Panc1 (cell line): ENCODE measurements at regions not wholly inside any gene's neighbourhood (a gene's known extent, or its start where the extent isn't known, plus 50 kb on each side); places are given as distances from the start of the nearest gene placed in this dataset.

Experiments
- ATAC-seq: fragments of 200-7000 bp; cut with Tn5 transposase; 2 replicates; pipeline ENCODE4 v1.9.1; 2020; ENCODE audit warnings: mild to moderate bottlenecking, moderate library complexity
- BruUV-seq: library from RNA; stranded (reverse); fragments of 400-500 nt; replicated peaks from 2 replicates; lab custom pipeline; 2021; lab: Mats Ljungman, UMichigan
- CTCF ChIA-PET: fragments of 300-600 bp; sonication (Branson Sonifier 250); formaldehyde crosslinking; loops from one replicate; lab custom pipeline; 2022; ENCODE audit warnings: antibody characterized with exemption; lab: Charles Lee
- POLR2A ChIA-PET: fragments of 300-600 bp; sonication (Branson Sonifier 250); formaldehyde crosslinking; loops from one replicate; lab custom pipeline; 2022; ENCODE audit warnings: antibody characterized with exemption; lab: Charles Lee
- DNase-seq: peaks from one replicate; pipeline ENCODE4 v3.0.0-alpha.2; 2010; ENCODE audit warnings: low read depth, low spot score
- H3K27ac ChIP-seq: 2 replicates; pipeline ENCODE4 v1.5.1; 2011; ENCODE audit warnings: mild to moderate bottlenecking, low read length, inconsistent platforms
- H3K27me3 ChIP-seq: fragments of 200-500 bp; sonication (Bioruptor generic); 2 replicates; pipeline ENCODE4 v1.6.0; 2014; ENCODE audit warnings: low read length, inconsistent platforms; ENCODE audit not compliant: control insufficient read depth, insufficient read depth
- H3K36me3 ChIP-seq: fragments of 200-500 bp; sonication (Bioruptor generic); 2 replicates; pipeline ENCODE4 v1.5.1; 2014; ENCODE audit warnings: inconsistent platforms, mild to moderate bottlenecking, low read length, moderate library complexity; ENCODE audit not compliant: control insufficient read depth, insufficient read depth
- H3K4me1 ChIP-seq: 2 replicates; pipeline ENCODE4 v1.5.1; 2011; ENCODE audit warnings: inconsistent platforms, mild to moderate bottlenecking, low read length, moderate library complexity; ENCODE audit not compliant: control insufficient read depth, insufficient read depth
- H3K4me3 ChIP-seq, 2 experiments: 2 replicates each; pipeline ENCODE4 v1.5.1; 2011 to 2012; ENCODE audit warnings: low read depth in 2 of 2, low read length in 2 of 2, mild to moderate bottlenecking in 2 of 2, inconsistent platforms in 1 of 2, moderate library complexity in 1 of 2
- H3K9me3 ChIP-seq: fragments of 200-500 bp; sonication (Bioruptor generic); 2 replicates; pipeline ENCODE4 v1.5.1; 2014; ENCODE audit warnings: low read depth, mild to moderate bottlenecking, inconsistent platforms, low read length, moderate library complexity; ENCODE audit not compliant: control insufficient read depth, insufficient read depth
- CTCF ChIP-seq: fragments of 450-650 bp; IDR thresholded peaks from 2 replicates; pipeline ENCODE4 v1.5.1; 2017; ENCODE audit warnings: mild to moderate bottlenecking
- POLR2AphosphoS5 ChIP-seq: IDR thresholded peaks from 2 replicates; pipeline ENCODE4 v1.6.1; 2012; ENCODE audit warnings: mild to moderate bottlenecking, low read depth, low read length, moderate library complexity
- REST ChIP-seq, 2 experiments: IDR thresholded peaks; 2 replicates each; pipeline ENCODE4 v1.6.1; 2011 to 2012; ENCODE audit warnings: low read depth in 2 of 2, control low read depth in 1 of 2, low read length in 1 of 2, mild to moderate bottlenecking in 1 of 2, moderate library complexity in 1 of 2; ENCODE audit not compliant: insufficient read depth in 1 of 2
- SIN3A ChIP-seq: IDR thresholded peaks from 2 replicates; pipeline ENCODE4 v1.6.1; 2012; ENCODE audit warnings: low read depth, mild to moderate bottlenecking, low read length, moderate library complexity, borderline replicate concordance; ENCODE audit not compliant: insufficient read depth
- TCF7L2 ChIP-seq: IDR thresholded peaks from 2 replicates; pipeline ENCODE4 v1.6.1; 2011; ENCODE audit warnings: mild to moderate bottlenecking, low read depth, low read length, inconsistent platforms
- in situ Hi-C: cut with HindIII; loops from 2 replicates; pipeline ENCODE4 v1.10.0; 2016; ENCODE audit warnings: low sequenced_read_pairs, low pct_unique_long_range_greater_than_20kb
- intact Hi-C: fragments of 100-400 bp; cut with micrococcal nuclease; formaldehyde crosslinking; loops from one replicate; pipeline ENCODE4 v1.10.0; 2022; ENCODE audit not compliant: unreplicated experiment

GRCh38 chr2:118179445-118179844 is 91.2 kb downstream of the INSIG2 start:
- H3K27me3 ChIP-seq = peaks cover 6% of the 10 kb centered on the region
- no peaks in the 10 kb centered on the region; the same call in 1 of the 2 replicates for H3K4me1 ChIP-seq
- ChIA-PET POLR2A (interaction anchor here (0.5 kb wide), 1 partner anchor 1063 kb away, joined by 3 read pairs; no protein-coding TSS in a partner anchor), CTCF (no interaction called here)
- no peak for TF ChIP-seq TCF7L2
- TF ChIP-seq CTCF = no peak
- TF ChIP-seq SIN3A = no peak
- no peak for TF ChIP-seq REST (IDR thresholded peaks at IDR 0.05; ENCODE audit: insufficient read depth in 1 of 2, low read depth in 2 of 2, low read length in 1 of 2)
- TF ChIP-seq POLR2AphosphoS5 = no peak
- DNase-seq (no peak), ATAC-seq (no peak)
- BruUV-seq = no TSS peak
- intact Hi-C loops (no loop called here), in situ Hi-C loops (no loop called here)
- no peaks in the 10 kb centered on the region for H3K36me3 ChIP-seq
- no peak overlapping the region for H3K27ac ChIP-seq
- H3K4me3 ChIP-seq = no peak overlapping the region
- no peaks in the 10 kb centered on the region for H3K9me3 ChIP-seq

- Histone ChIP-seq H3K27me3 (peaks cover 8% of the 10 kb centered on the region), H3K9me3 (no peaks in the 10 kb centered on the region), H3K27ac (no peak overlapping the region), H3K4me1 (no peaks in the 10 kb centered on the region), H3K4me3 (no peak overlapping the region), H3K36me3 (no peaks in the 10 kb centered on the region)
- POLR2A ChIA-PET = no interaction called here
- intact Hi-C loops = no loop called here
- DNase-seq = no peak
- ATAC-seq = peak; percentile 60; the same call in 1 of the 2 replicates
- no TSS peak for BruUV-seq
- CTCF ChIA-PET = no interaction called here
- in situ Hi-C loops = no loop called here
- TF ChIP-seq TCF7L2 (no peak), REST (IDR thresholded peaks at IDR 0.05; ENCODE audit: insufficient read depth in 1 of 2, low read depth in 2 of 2, low read length in 1 of 2) (no peak), SIN3A (no peak)
These were observed 89.6 kb downstream of the INSIG2 start for GRCh38 chr2:118177884-118178283.
